Endodermal cell (in vitro differentiated cells): ENCODE measurements at regions not wholly inside any gene's neighbourhood (a gene's known extent, or its start where the extent isn't known, plus 50 kb on each side); places are given as distances from the start of the nearest gene placed in this dataset.

Experiments
- DNase-seq: peaks from one replicate; pipeline ENCODE4 v3.0.0-alpha.2; 2017
- H3K27ac ChIP-seq: 2 replicates; pipeline ENCODE4 v1.5.1; 2013; ENCODE audit warnings: mild to moderate bottlenecking, low read depth, low read length, moderate library complexity
- H3K27me3 ChIP-seq: 2 replicates; pipeline ENCODE4 v1.6.1; 2013; ENCODE audit warnings: mild to moderate bottlenecking, low read length, moderate library complexity; ENCODE audit not compliant: insufficient read depth, control insufficient read depth, poor library complexity, severe bottlenecking
- H3K36me3 ChIP-seq: 2 replicates; pipeline ENCODE4 v1.7.0; 2013; ENCODE audit warnings: mild to moderate bottlenecking, low read length, moderate library complexity; ENCODE audit not compliant: control insufficient read depth, insufficient read depth
- H3K4me1 ChIP-seq: one replicate; pipeline ENCODE4 v1.7.0; 2013; ENCODE audit warnings: low read length; ENCODE audit not compliant: control insufficient read depth, insufficient read depth
- H3K4me3 ChIP-seq: 2 replicates; pipeline ENCODE4 v1.5.1; 2013; ENCODE audit warnings: mild to moderate bottlenecking, low read length, moderate library complexity
- H3K9ac ChIP-seq: 2 replicates; pipeline ENCODE4 v1.6.1; 2013; ENCODE audit warnings: mild to moderate bottlenecking, low read length, moderate library complexity; ENCODE audit not compliant: poor library complexity, severe bottlenecking; ENCODE audit errors: extremely low read depth
- H3K9me3 ChIP-seq: 2 replicates; pipeline ENCODE4 v1.6.1; 2013; ENCODE audit warnings: mild to moderate bottlenecking, low read length, moderate library complexity; ENCODE audit not compliant: control insufficient read depth
- H3K27ac Mint-ChIP-seq: 2 replicates; pipeline ENCODE4 v1.8.0; 2020; ENCODE audit warnings: mixed read lengths
- H3K27me3 Mint-ChIP-seq: 2 replicates; pipeline ENCODE4 v1.8.0; 2021; ENCODE audit warnings: mild to moderate bottlenecking, mixed read lengths; ENCODE audit not compliant: insufficient read depth
- H3K36me3 Mint-ChIP-seq: 2 replicates; pipeline ENCODE4 v1.8.0; 2020; ENCODE audit warnings: low read depth, mixed read lengths
- H3K4me1 Mint-ChIP-seq: 2 replicates; pipeline ENCODE4 v1.8.0; 2020; ENCODE audit warnings: mixed read lengths
- H3K4me3 Mint-ChIP-seq: 2 replicates; pipeline ENCODE4 v1.8.0; 2020; ENCODE audit warnings: mild to moderate bottlenecking, moderate library complexity, mixed read lengths
- H3K9me3 Mint-ChIP-seq: 2 replicates; pipeline ENCODE4 v1.8.0; 2020; ENCODE audit warnings: mild to moderate bottlenecking, mixed read lengths
- CTCF ChIP-seq: fragments of 200-600 bp; sonication (generic); conservative IDR thresholded peaks from 2 replicates; pipeline ENCODE4 v1.5.0; 2021; ENCODE audit warnings: antibody characterized with exemption, mild to moderate bottlenecking
- WGBS, 2 experiments: methylation state at CpG; one replicate each; pipeline versions ENCODE4 v1.1.5 to v1.1.7; 2013; ENCODE audit warnings: missing lambda C conversion rate in 2 of 2, mixed read lengths in 1 of 2; ENCODE audit not compliant: insufficient coverage in 1 of 2, insufficient read length in 1 of 2; 5-methylcytosine and 5-hydroxymethylcytosine counted together

GRCh38 chr2:222783592-222783991 lies 77.2 kb upstream of the ACSL3 start:
- Histone ChIP-seq H3K36me3 (no peaks in the 10 kb centered on the region), H3K9me3 (no peaks in the 10 kb centered on the region), H3K27me3 (peaks cover 33% of the 10 kb centered on the region), H3K9ac (no peak overlapping the region), H3K4me1 (no peaks in the 10 kb centered on the region), H3K4me3 (no peak overlapping the region), H3K27ac (no peak overlapping the region)
- Mint-ChIP-seq H3K4me1 (no peaks in the 10 kb centered on the region), H3K9me3 (no peaks in the 10 kb centered on the region), H3K27me3 (peaks cover 23% of the 10 kb centered on the region), H3K27ac (no peak overlapping the region), H3K4me3 (no peak overlapping the region), H3K36me3 (no peaks in the 10 kb centered on the region)
- WGBS, 2 experiments, result 94% methylated on average over 1 of the region's 1 CpG; no CpG with 5 or more reads in 1 of the 2 experiments
- DNase-seq, result no peak
- TF ChIP-seq CTCF, result no peak

- Histone ChIP-seq H3K9me3 (no peaks in the 10 kb centered on the region), H3K36me3 (no peaks in the 10 kb centered on the region), H3K9ac (no peak overlapping the region), H3K4me1 (no peaks in the 10 kb centered on the region), H3K27ac (no peak overlapping the region), H3K4me3 (no peak overlapping the region), H3K27me3 (peaks cover 22% of the 10 kb centered on the region)
- DNase-seq, result no peak
- H3K4me3 Mint-ChIP-seq, result no peak overlapping the region
- WGBS, 2 experiments, result 85 to 91% methylated on average over 4 to 7 of the region's 7 CpGs
- peaks cover 10% of the 10 kb centered on the region for H3K4me1 Mint-ChIP-seq
- TF ChIP-seq CTCF, result no peak
- H3K36me3 Mint-ChIP-seq, result no peaks in the 10 kb centered on the region
- H3K27ac Mint-ChIP-seq, result no peak overlapping the region
- H3K9me3 Mint-ChIP-seq, result no peaks in the 10 kb centered on the region
- H3K27me3 Mint-ChIP-seq, result peaks cover 14% of the 10 kb centered on the region
Measured at GRCh38 chr2:222790932-222791331, 69.9 kb upstream of the ACSL3 start.

- H3K4me1 Mint-ChIP-seq, result peaks cover 21% of the 10 kb centered on the region
- peaks cover 13% of the 10 kb centered on the region for H3K27me3 Mint-ChIP-seq
- Histone ChIP-seq H3K4me1 (peaks cover 2% of the 10 kb centered on the region), H3K36me3 (no peaks in the 10 kb centered on the region), H3K9me3 (no peaks in the 10 kb centered on the region), H3K27ac (peak overlapping the region; percentile 65), H3K4me3 (no peak overlapping the region), H3K9ac (no peak overlapping the region), H3K27me3 (peaks cover 18% of the 10 kb centered on the region)
- no peak overlapping the region for H3K4me3 Mint-ChIP-seq
- no peaks in the 10 kb centered on the region for H3K9me3 Mint-ChIP-seq
- no peaks in the 10 kb centered on the region for H3K36me3 Mint-ChIP-seq
- no peak overlapping the region for H3K27ac Mint-ChIP-seq
- DNase-seq, result no peak
- 89% methylated on average over 10 to 14 of the region's 14 CpGs for WGBS, 2 experiments
- no peak for TF ChIP-seq CTCF
Measured at GRCh38 chr2:222792001-222792611, 68.7 kb upstream of the ACSL3 start.
